ENCODE measurements at regions not wholly inside any gene's neighbourhood (a gene's known extent, or its start where the extent isn't known, plus 50 kb on each side); places are given as distances from the start of the nearest gene placed in this dataset.

DNA sequence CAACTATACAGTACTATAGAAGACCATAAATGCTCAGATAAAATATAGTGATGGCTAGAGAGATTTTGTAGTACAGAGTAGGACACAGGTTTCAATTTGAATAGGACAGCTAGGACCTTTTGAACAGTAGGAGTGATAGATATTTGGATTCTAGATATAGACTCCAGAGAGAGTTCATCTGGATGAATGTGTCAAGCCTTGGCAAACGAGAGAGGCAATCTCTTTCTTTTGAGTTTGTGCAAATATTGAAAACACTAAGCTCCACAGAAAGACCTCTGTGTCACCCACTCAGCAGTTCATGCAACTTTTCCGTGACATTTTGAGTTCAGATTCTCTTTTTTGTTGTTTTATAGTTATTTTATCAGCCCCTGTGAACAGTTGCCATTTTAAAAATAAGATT, 834.3 kb upstream of the COBL start:
- intact Hi-C loops (cut with DNase I), result no loop called here
- Histone ChIP-seq H3K4me3 (no peak overlapping the region), H3K27ac (no peak overlapping the region), H3K4me1 (peaks cover 0 to 10% (median 7%) of the 10 kb centered on the region in 4 donors), H3K36me3 (no peaks in the 10 kb centered on the region), H3K9me3 (no peaks in the 10 kb centered on the region), H3K27me3 (no peaks in the 10 kb centered on the region)
- DNase-seq, result no peak
- TF ChIP-seq CTCF (IDR thresholded peaks at IDR 0.05), result no peak
- no peak for TF ChIP-seq POLR2AphosphoS5 (IDR thresholded peaks at IDR 0.05)
- TF ChIP-seq EP300 (IDR thresholded peaks at IDR 0.05), result no peak
- no peak for TF ChIP-seq POLR2A (IDR thresholded peaks at IDR 0.05)
- WGBS, 2 donors, result 72 to 78% methylated on average over 2 of the region's 2 CpGs

GRCh38 chr7:52146871-52147634, 830.4 kb upstream of the COBL start:
- Histone ChIP-seq H3K9me3 (no peaks in the 10 kb centered on the region), H3K27me3 (no peaks in the 10 kb centered on the region), H3K4me3 (no peak overlapping the region), H3K4me1 (peaks cover 0 to 10% (median 7%) of the 10 kb centered on the region in 4 donors), H3K27ac (no peak overlapping the region), H3K36me3 (no peaks in the 10 kb centered on the region)
- TF ChIP-seq POLR2A (IDR thresholded peaks at IDR 0.05), result no peak
- no peak for TF ChIP-seq EP300 (IDR thresholded peaks at IDR 0.05)
- TF ChIP-seq POLR2AphosphoS5 (IDR thresholded peaks at IDR 0.05), result no peak
- no peak for TF ChIP-seq CTCF (IDR thresholded peaks at IDR 0.05)
- WGBS, 2 donors, result 18 to 63% methylated on average over 6 of the region's 6 CpGs
- no peak for DNase-seq
- intact Hi-C loops (cut with DNase I), result no loop called here

DNA sequence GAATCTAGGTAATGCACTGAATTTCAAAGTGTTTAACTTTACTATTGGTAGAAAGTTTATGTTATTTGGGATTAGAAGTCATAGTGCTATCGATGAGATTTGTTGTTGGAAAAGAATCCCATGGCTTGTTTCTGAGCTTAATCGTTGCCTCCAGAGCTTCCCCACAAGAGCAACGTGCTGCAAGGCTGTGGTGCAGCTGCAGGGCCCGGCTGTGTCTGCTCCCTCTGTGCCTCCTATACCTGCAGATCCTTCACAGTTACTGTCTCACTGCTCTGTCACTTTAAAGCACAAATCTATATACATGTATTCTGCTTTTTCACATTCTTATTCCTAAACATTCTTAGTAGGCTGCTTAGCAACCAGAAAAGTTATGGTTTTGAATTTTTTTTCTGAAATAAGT, 826.6 kb upstream of the COBL start:
- WGBS, 2 donors, result 71 to 79% methylated on average over 4 of the region's 4 CpGs
- no peaks in the 10 kb centered on the region for H3K36me3 ChIP-seq
- peaks cover 0 to 10% (median 7%) of the 10 kb centered on the region in 4 donors for H3K4me1 ChIP-seq
- no peak overlapping the region for H3K27ac ChIP-seq
- H3K9me3 ChIP-seq, result no peaks in the 10 kb centered on the region
- H3K27me3 ChIP-seq, result no peaks in the 10 kb centered on the region
- TF ChIP-seq POLR2AphosphoS5 (IDR thresholded peaks at IDR 0.05) (no peak), CTCF (IDR thresholded peaks at IDR 0.05) (no peak), EP300 (IDR thresholded peaks at IDR 0.05) (no peak), POLR2A (IDR thresholded peaks at IDR 0.05) (no peak)
- H3K4me3 ChIP-seq, result no peak overlapping the region
- intact Hi-C loops (cut with DNase I), result no loop called here
- DNase-seq, result no peak

GRCh38 chr7:52140851-52141250, 824.2 kb upstream of the COBL start:
- no peaks in the 10 kb centered on the region for H3K4me1 ChIP-seq
- H3K4me3 ChIP-seq, result no peak overlapping the region
- no peaks in the 10 kb centered on the region for H3K27me3 ChIP-seq
- no peaks in the 10 kb centered on the region for H3K36me3 ChIP-seq
- 54 to 80% methylated on average over 4 of the region's 4 CpGs for WGBS, 2 donors
- no peaks in the 10 kb centered on the region for H3K9me3 ChIP-seq
- no peak overlapping the region for H3K27ac ChIP-seq
- no peak for DNase-seq
- TF ChIP-seq EP300 (IDR thresholded peaks at IDR 0.05), result no peak
- no peak for TF ChIP-seq POLR2AphosphoS5 (IDR thresholded peaks at IDR 0.05)
- no peak for TF ChIP-seq POLR2A (IDR thresholded peaks at IDR 0.05)
- no peak for TF ChIP-seq CTCF (IDR thresholded peaks at IDR 0.05)
- intact Hi-C loops (cut with DNase I), result no loop called here

DNA sequence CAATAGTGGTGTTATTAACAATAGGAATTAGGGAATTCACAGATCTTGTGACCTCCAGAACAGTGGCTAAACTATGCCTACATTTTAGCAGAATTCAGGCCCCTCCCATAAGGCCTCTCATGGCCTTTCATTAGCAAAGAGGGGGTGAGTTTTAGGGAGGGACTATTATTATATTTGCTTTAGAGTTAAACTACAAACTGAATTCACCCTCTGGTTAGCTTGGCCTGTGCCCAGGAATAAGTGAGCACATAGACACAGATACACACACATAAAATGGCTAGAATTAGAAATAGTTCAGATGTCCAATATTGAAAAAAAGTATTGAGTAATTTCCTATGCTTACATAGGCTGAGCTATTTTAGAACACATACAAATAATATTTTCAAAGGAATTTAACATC, 818.8 kb upstream of the COBL start:
- no peak overlapping the region for H3K4me3 ChIP-seq
- H3K4me1 ChIP-seq, result no peaks in the 10 kb centered on the region
- no peaks in the 10 kb centered on the region for H3K27me3 ChIP-seq
- DNase-seq, result no peak
- H3K27ac ChIP-seq, result no peak overlapping the region
- intact Hi-C loops (cut with DNase I), result no loop called here
- H3K9me3 ChIP-seq, result peaks cover 0 to 2% (median 0%) of the 10 kb centered on the region in 4 donors
- no peaks in the 10 kb centered on the region for H3K36me3 ChIP-seq
- TF ChIP-seq POLR2A (IDR thresholded peaks at IDR 0.05) (no peak), CTCF (IDR thresholded peaks at IDR 0.05) (no peak), EP300 (IDR thresholded peaks at IDR 0.05) (no peak), POLR2AphosphoS5 (IDR thresholded peaks at IDR 0.05) (no peak)

Measured in sigmoid colon (tissue), 6 donors.